GM23338 (cell line): ENCODE measurements at regions not wholly inside any gene's neighbourhood (a gene's known extent, or its start where the extent isn't known, plus 50 kb on each side); places are given as distances from the start of the nearest gene placed in this dataset.

Experiments used
- EZH2 ChIP-seq: fragments of 200-600 bp; sonication (generic); IDR thresholded peaks from one replicate; pipeline ENCODE4 v1.8.0; 2017; ENCODE audit warnings: antibody characterized with exemption, mild to moderate bottlenecking, low read depth; ENCODE audit not compliant: unreplicated experiment
- JUNB ChIP-seq: IDR thresholded peaks from one replicate; pipeline ENCODE4 v1.6.1; 2016; ENCODE audit warnings: antibody characterized with exemption; ENCODE audit not compliant: unreplicated experiment
- NANOG ChIP-seq: IDR thresholded peaks from 2 replicates; pipeline ENCODE4 v1.6.1; 2016; ENCODE audit warnings: antibody characterized with exemption, borderline replicate concordance
- POLR2AphosphoS5 ChIP-seq: IDR thresholded peaks from 2 replicates; pipeline ENCODE4 v1.6.1; 2016; ENCODE audit warnings: antibody characterized with exemption, low read depth
- TF ChIP-seq, protein P1 (sequence below), 2 experiments: fragments of 200-600 bp in 1 of 2; sonication (generic) in 1 of 2; conservative IDR thresholded peaks; 2 replicates each; pipeline versions ENCODE4 v1.5.1 to v1.6.1; 2016 to 2017; ENCODE audit warnings: antibody characterized with exemption in 2 of 2, low read depth in 2 of 2, mild to moderate bottlenecking in 2 of 2, moderate library complexity in 1 of 2
- TF ChIP-seq, protein P2 (sequence below): IDR thresholded peaks from one replicate; pipeline ENCODE4 v1.6.1; 2018; ENCODE audit warnings: antibody characterized with exemption; ENCODE audit not compliant: unreplicated experiment

- TF ChIP-seq, protein P1, sequence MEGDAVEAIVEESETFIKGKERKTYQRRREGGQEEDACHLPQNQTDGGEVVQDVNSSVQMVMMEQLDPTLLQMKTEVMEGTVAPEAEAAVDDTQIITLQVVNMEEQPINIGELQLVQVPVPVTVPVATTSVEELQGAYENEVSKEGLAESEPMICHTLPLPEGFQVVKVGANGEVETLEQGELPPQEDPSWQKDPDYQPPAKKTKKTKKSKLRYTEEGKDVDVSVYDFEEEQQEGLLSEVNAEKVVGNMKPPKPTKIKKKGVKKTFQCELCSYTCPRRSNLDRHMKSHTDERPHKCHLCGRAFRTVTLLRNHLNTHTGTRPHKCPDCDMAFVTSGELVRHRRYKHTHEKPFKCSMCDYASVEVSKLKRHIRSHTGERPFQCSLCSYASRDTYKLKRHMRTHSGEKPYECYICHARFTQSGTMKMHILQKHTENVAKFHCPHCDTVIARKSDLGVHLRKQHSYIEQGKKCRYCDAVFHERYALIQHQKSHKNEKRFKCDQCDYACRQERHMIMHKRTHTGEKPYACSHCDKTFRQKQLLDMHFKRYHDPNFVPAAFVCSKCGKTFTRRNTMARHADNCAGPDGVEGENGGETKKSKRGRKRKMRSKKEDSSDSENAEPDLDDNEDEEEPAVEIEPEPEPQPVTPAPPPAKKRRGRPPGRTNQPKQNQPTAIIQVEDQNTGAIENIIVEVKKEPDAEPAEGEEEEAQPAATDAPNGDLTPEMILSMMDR (conservative IDR thresholded peaks at IDR 0.05; ENCODE audit: low read depth in 2 of 2): peak in 1 of 2 experiments; percentile 39; a peak in 2 of 4 replicates
- TF ChIP-seq EZH2 (no peak), JUNB (no peak), NANOG (no peak), POLR2AphosphoS5 (no peak)
- TF ChIP-seq, protein P2, sequence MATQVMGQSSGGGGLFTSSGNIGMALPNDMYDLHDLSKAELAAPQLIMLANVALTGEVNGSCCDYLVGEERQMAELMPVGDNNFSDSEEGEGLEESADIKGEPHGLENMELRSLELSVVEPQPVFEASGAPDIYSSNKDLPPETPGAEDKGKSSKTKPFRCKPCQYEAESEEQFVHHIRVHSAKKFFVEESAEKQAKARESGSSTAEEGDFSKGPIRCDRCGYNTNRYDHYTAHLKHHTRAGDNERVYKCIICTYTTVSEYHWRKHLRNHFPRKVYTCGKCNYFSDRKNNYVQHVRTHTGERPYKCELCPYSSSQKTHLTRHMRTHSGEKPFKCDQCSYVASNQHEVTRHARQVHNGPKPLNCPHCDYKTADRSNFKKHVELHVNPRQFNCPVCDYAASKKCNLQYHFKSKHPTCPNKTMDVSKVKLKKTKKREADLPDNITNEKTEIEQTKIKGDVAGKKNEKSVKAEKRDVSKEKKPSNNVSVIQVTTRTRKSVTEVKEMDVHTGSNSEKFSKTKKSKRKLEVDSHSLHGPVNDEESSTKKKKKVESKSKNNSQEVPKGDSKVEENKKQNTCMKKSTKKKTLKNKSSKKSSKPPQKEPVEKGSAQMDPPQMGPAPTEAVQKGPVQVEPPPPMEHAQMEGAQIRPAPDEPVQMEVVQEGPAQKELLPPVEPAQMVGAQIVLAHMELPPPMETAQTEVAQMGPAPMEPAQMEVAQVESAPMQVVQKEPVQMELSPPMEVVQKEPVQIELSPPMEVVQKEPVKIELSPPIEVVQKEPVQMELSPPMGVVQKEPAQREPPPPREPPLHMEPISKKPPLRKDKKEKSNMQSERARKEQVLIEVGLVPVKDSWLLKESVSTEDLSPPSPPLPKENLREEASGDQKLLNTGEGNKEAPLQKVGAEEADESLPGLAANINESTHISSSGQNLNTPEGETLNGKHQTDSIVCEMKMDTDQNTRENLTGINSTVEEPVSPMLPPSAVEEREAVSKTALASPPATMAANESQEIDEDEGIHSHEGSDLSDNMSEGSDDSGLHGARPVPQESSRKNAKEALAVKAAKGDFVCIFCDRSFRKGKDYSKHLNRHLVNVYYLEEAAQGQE: no peak
Measured at GRCh38 chr17:20896153-20896649, 146.6 kb downstream of the USP22 start.
